ENCODE measurements at regions not wholly inside any gene's neighbourhood (a gene's known extent, or its start where the extent isn't known, plus 50 kb on each side); places are given as distances from the start of the nearest gene placed in this dataset.

GRCh38 chr13:68987585-68987984 lies 1120.0 kb upstream of the ATXN8OS start:
- TF ChIP-seq CTCF (IDR thresholded peaks at IDR 0.05; ENCODE audit: low read length), result no peak
- no peak for TF ChIP-seq EZH2 (optimal IDR thresholded peaks at IDR 0.05; ENCODE audit: low read depth, low read length)
- no peak for TF ChIP-seq EZH2phosphoT487 (IDR thresholded peaks at IDR 0.05; ENCODE audit: low read length)
